SW480 (cell line): ENCODE measurements at regions not wholly inside any gene's neighbourhood (a gene's known extent, or its start where the extent isn't known, plus 50 kb on each side); places are given as distances from the start of the nearest gene placed in this dataset.

ENCODE experiments used
- DNase-seq: peaks from one replicate; pipeline ENCODE4 v3.0.0-alpha.2; 2016; ENCODE audit warnings: low spot score

DNA sequence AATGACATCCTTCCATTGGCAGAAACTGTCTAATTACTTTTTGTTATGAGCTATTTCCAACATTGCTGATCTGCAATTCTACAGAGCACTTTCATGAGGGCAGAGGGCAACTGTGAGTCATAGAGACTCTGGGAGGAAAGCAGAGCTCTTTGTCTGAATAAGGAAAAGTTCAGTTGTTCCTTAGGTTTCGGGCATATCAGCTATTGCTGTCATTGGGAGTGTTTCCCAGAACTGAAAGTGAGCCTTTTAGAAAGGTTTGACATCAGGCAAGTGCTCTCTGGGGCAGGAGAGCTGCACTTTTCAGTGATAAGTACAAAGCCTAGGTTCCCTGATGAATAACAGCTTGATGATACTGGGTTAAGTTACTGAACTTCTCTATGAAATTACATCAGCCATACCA, 119.2 kb upstream of the EDNRA start:
- peak; percentile 52 for DNase-seq

DNA sequence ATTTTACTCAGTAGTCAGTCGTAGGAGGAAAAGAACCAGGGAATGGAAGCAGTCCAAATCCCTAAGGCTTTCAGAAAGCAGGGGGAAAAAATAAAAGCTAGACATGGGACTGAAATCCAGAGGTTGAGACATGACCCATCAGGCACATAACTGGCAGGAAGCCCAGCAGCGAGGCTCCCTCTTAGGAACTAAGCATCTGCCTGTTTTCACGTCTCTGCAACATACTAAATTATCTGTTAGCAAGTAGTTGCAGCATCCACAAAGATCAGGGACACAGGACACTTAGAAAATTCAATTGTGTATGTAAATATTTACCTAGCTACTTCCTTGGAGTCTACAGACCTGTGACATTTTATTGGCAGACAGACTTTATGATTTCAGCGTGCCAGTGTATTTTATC, 118.0 kb upstream of the EDNRA start:
- no peak for DNase-seq

DNA sequence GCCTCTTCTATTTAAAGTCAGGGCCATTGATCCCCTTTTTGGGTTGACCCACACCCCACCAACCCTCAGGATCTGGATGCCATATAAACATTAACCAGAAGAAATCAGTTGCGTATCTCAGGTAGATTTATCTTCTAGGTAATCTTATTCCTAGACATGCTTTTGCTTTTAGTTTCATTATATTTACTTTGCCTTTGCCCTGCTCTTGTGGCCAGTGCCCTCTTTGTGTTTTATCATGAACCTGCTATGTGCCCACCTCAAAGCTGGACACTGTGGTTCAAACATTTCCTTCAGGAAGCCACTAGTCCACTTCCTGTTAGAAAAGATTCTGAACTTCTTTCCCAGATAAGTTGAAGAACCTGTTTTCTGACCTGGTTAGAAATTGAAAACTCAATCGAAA, 117.4 kb upstream of the EDNRA start:
- no peak for DNase-seq

DNA sequence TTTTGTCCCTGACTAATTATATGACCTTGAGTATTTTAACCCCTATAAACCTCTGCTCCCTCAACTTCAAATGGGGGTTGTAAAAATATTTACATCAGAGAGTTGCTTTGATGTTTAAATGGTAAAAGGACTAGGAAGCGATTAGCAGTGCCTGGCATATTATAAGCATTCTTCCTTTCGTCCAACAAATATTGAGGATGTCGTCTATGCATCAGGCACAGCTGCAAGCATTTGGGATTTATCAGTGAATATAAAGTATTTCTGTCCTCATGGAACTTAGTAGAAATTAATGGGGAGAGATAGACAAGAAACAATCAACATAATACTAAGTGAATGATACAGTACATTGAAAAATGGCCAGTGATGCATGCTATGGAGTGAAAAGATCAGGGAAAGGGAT, 115.5 kb upstream of the EDNRA start:
- DNase-seq: peak; percentile 72

DNA sequence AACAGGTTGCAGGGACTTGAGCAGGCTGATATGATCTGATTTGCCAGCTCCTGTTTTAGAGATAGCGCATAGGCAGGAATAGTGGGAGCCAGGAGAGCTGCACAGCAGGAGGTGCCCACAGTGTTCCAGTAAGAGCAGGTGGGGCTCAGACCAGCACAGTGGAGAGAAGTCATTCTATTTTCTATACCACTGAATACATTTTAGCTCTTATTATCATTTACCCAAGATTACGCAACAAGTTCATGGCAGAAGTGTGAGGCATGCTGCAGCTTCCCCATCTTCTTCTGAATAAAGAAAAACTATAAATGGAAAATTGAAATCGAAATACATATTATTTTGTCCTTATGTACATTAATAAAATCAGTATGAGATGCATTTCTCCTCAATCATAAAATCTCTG, 114.7 kb upstream of the EDNRA start:
- DNase-seq: no peak

DNA sequence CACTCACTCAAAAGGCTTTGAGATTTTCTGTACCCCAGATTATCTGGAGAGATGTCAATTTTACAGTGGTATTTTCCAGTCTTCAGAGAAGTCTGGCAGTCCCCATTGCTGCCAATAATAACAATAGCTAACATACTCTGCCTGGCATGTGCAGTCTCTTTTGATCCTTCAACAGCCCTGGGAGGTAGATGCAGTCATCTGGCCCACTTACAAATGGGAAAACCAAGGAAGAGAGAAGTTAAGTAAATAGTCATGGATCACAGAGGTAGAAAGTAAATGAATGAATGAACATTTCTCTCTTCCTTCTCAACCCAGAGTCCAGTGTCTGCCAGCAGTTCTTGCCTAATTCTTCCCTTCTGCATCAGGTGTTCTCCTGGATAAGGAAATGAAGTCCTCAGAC, 113.0 kb upstream of the EDNRA start:
- DNase-seq: no peak

DNA sequence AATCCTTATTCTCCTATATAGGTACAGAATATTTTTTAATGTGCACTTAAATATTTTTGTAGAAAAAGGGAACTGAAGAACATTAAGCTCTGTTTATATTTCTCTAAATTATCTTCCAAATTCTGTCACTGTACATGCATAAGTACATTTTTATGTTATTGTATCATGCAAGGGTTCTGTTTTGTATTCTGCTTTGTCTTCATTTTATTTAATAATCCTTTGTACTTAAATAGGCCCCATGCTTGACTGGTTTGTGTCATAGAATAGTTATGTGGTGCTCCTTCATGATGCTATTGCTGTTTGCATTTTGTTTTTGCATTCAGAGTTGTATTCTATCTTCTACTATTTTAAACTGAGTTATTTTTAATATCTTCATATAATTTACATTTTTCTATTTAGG, 111.9 kb upstream of the EDNRA start:
- no peak for DNase-seq

DNA sequence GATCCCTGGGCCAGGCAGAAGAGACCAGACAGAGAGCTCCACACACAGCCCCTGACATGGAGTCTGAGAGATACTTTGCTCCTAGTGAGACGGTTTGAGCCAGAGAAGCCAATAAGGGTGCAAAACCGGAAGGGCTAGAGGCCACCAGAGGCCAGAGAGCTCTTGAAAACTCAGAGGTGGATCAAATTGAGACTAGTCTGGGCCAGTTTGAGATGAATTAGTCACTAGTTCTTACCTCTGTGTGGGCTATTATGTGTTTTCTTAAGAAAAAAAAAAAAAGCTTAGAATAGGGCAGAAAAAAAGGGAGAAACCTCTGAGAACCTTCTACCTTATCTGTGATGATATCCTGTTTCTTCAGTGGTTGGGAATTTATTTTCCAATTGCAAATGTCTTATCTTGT, 110.4 kb upstream of the EDNRA start:
- no peak for DNase-seq

DNA sequence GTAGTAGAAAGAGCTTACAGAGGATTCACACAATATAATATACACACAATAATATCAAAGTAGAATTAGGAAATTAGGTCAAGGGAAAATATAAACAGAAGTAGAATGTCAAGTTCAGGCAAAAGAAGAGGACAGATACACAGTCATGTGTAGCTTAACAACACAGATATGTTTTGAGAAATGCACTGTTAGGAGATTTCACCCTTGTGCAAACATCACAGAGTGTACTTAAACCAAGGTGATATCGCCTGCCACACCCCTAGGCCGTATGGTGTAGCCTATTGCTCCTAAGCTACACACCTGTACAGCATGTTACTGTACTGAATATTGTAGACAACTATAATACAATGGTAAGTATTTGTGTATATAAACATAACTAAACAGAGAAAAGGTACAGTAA, 110.0 kb upstream of the EDNRA start:
- no peak for DNase-seq

DNA sequence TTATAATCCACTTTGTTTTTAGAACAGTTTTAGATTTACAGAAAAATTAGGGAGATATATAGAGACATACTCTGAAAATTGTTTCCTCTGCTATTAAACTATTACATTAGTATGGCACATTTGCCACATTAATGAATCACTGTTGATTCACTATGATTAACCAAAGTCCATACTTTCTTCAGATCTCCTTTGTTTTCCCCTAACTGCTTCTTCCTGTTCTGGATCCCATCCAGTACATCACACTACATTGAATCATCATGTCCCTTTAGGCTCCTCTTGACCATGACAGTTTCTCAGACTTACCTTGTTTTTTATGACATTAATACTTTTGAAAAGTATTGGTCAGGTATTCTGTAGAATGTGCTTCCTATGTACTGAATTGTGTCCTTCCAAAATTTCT, 109.2 kb upstream of the EDNRA start:
- DNase-seq: no peak

DNA sequence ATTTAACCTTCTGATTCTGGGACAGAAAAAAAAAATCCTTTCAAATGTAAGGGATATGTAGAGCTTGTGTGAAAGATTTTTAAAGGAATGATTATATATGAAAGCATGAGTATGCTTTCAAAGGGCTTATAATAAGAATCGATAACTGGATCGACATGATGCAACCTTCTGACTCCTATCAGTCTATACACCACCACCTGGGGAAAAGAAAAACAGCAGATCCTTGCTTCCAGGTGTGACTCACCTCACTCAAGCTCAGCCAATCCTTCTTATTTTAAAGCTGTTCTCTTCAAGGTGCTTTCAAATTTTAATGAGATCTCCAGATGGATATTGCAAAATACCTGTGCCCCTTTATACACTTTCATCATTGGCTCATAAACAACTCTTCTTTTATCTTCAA, 102.1 kb upstream of the EDNRA start:
- peak; percentile 20 for DNase-seq

DNA sequence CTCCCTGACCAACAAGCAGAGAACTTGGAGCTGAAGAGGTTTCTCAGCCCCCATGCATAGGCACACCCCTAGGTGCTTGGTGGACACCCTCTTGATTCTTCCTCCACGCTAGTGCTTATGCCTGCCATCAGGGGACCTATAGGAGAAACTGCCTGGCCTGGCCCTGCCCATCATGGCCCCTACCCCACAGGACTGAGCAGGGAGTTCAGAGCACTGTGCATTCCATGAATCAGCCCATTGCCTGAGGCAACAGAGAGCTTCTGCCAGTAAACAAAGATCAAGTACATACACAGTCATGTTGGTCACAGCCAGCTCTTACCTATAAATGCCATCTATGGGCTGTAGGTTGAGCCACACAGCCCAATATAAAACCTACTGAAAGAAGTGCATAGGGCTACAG, 99.1 kb upstream of the EDNRA start:
- no peak for DNase-seq

DNA sequence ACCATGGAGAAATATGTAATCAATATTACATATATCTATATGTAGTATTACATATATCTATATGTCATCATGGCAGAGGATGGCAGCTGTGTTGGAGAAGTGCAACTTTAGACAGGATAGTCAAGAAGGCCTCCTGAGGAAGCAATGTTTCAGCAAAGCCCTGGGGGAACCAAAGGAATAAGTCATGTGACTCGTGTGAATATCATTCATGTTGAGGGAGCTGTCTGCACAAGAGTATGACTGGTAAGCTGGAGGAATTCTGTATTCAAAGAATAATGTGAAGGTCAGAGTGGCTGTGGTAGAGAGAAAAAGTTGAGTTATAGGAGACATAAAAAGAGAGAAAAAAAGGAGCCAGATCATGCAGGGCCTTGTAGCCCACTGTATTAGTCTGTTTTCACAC, 92.9 kb upstream of the EDNRA start:
- no peak for DNase-seq

DNA sequence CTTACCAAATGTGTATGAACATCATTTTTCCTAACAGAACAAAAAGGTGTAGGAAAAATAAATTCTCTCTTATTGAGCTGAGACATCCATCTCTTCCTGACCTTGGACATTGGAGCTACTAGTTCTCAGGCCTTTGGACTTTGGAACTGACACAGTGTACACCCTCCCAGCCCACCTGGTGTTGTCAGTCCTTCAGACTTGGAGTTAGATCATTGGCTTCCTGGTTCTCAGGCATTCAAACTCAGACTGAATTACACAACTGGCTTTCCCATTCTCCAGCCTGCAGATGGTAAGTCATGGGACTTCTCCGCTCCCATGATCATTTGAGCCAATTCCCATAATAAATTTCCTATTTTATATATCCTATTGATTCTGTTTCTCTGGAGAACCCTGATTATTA, 84.8 kb upstream of the EDNRA start:
- no peak for DNase-seq

DNA sequence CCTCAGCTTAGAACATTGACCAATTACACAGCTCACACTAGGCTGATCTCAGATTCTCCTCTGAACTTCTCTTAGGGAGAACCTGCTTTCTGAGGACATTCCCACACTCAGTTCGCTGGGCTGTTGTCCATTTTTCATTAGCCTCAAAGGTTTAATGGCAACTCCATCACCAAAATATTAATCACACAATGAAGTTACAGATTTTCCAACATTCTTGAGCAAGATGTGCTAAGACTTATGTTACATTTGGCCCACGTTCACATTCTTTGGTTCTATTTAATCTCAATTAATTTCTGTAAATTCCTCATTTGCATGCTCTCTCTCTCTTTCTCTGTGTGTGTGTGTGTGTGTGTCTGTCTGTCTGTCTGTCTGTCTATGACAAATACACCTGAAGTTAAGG, 82.3 kb upstream of the EDNRA start:
- no peak for DNase-seq

DNA sequence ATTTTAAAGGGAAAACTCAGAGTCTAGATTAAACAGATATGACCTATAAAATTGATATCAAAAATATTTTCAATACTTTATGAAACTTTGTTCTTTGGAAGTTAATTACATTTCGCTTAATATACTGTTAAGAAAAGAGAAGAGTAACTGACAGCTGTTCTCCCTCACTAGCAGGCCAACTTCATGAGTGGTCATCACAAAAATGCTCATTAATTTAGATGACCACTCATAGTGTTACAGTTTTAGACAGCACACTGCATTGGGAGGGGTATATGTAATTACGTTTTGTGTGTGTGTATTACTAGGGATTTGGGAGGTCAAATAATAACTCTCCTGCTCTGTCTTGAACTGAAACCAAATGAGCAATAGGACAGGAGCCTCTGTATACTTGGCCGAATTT, 80.2 kb upstream of the EDNRA start:
- DNase-seq: no peak

DNA sequence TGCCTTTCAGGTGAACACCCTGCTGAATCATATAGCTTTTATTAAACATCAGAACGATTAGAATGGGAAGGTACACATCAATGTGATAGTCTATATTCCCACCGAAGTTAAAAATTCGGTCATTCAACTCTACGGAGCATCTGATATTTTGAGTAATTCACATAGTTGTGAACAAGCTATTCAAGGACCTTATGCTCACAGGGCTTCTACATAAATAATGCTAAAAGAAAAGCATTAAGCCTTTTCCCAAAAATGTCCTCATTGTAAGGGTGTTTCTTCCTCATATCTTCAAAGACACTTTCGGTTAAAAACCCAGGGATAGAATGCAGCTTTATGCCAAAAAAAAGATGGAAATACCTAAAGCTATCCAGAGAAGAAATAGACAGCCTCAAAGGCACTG, 79.7 kb upstream of the EDNRA start:
- DNase-seq: no peak

DNA sequence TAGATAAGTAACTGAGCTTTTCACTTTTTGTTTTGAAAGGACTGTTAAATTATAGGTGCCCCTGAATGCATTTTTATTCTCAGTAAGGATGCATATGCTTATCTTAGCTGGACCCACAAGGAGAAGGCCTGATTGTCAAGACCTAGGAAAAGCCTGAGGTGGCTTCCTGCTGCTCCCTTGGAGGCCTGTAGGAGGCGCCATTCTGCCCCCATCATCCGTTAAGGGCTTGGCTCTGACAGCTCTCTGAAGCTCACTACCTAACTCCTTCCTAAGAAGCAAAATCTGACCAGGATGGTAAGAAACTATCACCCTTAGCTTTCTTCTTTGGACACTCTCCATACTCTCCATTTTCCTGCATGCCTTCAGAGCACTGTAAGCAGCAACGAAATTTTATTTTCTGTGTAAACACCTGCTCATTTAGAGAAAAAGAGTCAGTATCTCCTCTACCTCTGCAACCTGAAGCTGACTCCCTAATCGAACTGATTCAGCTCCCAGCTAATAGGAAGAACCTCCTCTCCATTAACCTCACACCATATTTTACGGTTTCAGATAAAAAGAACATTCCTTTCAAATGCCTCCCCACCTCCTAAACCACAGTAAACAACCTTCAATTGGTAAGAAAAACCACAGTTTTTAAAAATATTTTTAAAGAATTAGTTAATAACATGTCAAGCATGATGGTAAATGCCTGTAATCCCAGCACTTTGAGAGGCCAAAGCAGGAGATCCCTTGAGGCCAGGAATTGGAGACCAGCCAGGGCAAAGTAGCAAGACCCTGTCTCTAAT, 73.4 kb upstream of the EDNRA start:
- DNase-seq: no peak

DNA sequence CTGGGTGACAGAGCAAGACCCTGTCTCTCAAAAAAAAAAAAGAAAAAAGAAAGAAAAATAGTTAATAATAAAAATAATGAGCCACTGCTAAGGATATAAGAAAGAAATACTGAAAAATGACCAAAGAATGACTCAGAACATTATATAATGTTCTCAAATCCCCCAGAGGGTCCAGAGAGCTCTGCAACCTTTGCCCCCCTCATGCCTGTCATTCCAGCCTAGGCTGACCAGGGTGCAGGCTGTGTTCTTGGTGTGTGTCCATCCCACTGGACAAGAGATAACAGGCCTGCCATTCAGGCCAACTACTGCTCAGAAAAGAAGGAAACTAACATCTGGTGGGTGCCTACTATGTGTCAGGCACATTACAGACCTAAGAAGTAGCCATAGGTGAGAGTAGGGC, 72.7 kb upstream of the EDNRA start:
- no peak for DNase-seq

DNA sequence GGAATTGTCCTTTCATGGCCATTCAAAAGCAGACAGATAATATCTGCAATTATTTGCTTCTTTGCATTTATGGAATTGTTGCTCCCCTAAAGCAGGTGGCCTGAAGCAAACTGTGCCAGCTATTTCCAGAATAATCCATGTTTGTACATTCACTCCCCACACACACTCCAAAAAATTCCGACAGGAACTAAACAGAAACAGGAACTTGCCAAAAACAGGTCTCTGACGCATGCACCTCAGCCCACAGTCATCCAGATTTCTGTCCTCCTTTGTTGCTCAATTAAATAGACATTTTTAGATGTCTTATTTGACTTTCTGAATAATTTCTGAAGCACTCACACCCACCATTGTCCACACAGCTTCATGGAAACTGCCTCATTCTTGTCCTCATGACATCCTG, 71.5 kb upstream of the EDNRA start:
- DNase-seq: no peak

DNA sequence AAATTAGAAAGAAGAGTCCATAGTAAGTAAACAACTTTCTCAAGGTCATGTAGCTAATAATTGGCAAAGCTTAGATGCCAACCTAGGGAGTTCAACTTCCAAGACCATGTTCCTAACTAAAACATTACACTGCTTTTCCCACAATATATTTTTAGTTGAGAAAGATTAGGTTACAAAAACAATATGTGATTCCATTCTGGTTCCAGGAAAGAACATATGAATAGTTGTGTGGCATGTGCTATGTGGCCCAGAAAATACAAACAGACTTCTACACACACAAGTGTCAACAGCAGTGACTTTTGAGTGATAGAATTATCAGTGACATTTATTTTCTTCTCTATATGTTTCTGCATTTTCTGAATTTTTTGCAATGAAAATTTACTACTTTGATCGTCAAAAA, 62.7 kb upstream of the EDNRA start:
- no peak for DNase-seq

DNA sequence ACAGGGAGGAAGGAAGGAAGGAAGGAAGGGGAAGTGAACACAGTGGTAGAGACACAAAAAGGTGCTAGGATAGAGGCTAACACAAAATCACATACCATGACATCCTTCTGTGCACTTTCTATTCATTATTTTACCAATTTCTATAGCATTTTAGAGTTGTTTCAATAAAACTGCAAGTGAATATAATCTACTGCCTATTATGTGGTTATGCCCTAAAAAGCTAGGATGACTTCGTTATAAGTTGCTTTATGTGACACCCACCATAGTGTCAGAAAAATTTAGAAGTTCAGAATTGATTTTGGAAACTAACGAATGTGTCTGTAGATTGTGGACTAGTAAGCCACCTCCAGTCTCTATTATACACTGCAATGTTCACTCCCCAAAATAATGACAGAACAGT, 59.4 kb upstream of the EDNRA start:
- DNase-seq: no peak

DNA sequence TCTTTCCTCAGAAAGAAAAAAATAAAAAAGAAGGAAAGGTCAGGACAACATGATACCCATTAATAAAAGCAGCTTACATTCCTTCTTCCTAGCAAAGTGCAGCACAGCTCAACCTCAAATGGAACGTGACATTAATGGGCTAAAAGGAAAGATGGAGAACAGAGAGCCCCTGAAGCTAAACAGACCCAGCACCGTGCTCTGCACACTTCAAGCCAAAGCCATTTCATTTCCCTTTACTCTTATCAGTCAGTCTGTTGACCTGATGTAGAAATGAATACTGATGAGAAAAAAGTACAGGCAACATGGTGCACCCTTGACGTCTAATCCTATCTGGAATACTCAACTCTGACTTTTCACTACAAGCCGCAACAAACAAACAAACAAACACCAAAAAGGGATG, 57.7 kb upstream of the EDNRA start:
- DNase-seq: no peak

DNA sequence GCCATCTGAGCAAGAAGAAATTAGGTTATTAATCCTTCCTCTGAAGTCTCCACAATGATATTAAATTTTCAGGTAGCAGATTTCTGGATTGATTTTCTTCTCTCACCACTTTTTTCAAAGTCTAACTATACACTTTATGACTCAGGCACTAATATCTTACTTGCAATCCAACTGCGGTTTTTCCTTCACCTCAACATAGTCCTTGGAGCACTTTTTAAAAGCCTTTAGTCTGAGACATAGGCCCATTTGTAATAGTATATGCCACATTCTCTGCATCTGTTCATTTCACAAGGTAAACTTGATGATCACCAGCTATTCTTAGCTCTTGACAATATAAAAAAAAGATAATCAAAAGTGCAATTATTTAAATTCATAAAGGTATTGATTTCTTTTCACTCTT, 55.9 kb upstream of the EDNRA start:
- no peak for DNase-seq

DNA sequence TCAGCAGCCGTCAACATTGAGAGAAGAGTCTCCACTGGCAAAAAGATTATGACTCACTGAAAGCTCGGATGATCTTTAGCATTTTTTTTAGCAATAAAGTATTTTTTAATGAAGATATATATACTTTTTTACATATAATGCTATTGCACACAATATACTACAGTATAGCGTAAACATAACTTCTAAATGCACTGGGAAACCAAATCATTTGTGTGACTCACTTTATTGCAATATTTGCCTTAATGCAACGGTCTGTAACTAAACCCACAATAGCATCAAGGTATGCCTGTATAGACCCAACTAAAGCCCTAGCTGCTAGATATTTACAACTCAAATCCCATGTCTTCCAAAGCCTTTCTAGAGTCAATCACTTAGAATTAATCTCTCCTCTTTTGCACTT, 52.3 kb upstream of the EDNRA start:
- DNase-seq: no peak
